Uterus (tissue), 2 donors: ENCODE measurements at regions not wholly inside any gene's neighbourhood (a gene's known extent, or its start where the extent isn't known, plus 50 kb on each side); places are given as distances from the start of the nearest gene placed in this dataset.

ENCODE experiments used
- CTCF ChIP-seq, 4 experiments: fragments of 200-600 bp in 2 of 4; fragments of 450-650 bp in 2 of 4; sonication (generic) in 2 of 4; IDR thresholded peaks; one replicate each; pipeline ENCODE4 v1.5.1; 2016 to 2019; ENCODE audit warnings: antibody characterized with exemption in 4 of 4, mild to moderate bottlenecking in 2 of 4, moderate library complexity in 1 of 4
- POLR2A ChIP-seq, 2 donors: fragments of 450-650 bp; IDR thresholded peaks; one replicate each; pipeline ENCODE4 v1.6.1; 2016; ENCODE audit warnings: antibody characterized with exemption in 2 of 2, mild to moderate bottlenecking in 1 of 2, moderate library complexity in 1 of 2

- no peak for TF ChIP-seq CTCF (IDR thresholded peaks at IDR 0.05)
- no peak for TF ChIP-seq POLR2A (IDR thresholded peaks at IDR 0.05)
Observed at GRCh38 chr5:3794611-3795010, 199.0 kb downstream of the IRX1 start.
